Kidney (tissue), 13 donors: ENCODE measurements at regions not wholly inside any gene's neighbourhood (a gene's known extent, or its start where the extent isn't known, plus 50 kb on each side); places are given as distances from the start of the nearest gene placed in this dataset.

ENCODE experiments used
- DNase-seq, 5 donors: peaks; one replicate each; pipeline ENCODE4 v3.0.0-alpha.2; 2013 to 2020
- FAIRE-seq: peaks from 2 replicates; lab custom pipeline; 2012; peaks lifted over from hg19 to GRCh38; lab: Jason Lieb, UNC
- H3K27ac ChIP-seq, 2 donors: one replicate each; pipeline ENCODE4 v1.7.0; 2013; ENCODE audit warnings: low read depth in 2 of 2, low read length in 2 of 2, inconsistent platforms in 1 of 2
- H3K27me3 ChIP-seq: one replicate; pipeline ENCODE4 v1.7.1; 2013; ENCODE audit warnings: low read length, inconsistent platforms; ENCODE audit not compliant: control insufficient read depth, insufficient read depth
- H3K36me3 ChIP-seq, 3 donors: one replicate each; pipeline versions ENCODE4 v1.7.0 to v1.7.1; 2013; ENCODE audit warnings: low read length in 3 of 3, control low read depth in 1 of 3, inconsistent platforms in 1 of 3; ENCODE audit not compliant: insufficient read depth in 3 of 3, control insufficient read depth in 2 of 3
- H3K4me1 ChIP-seq, 3 donors: one replicate each; pipeline versions ENCODE4 v1.7.0 to v1.7.1; 2013; ENCODE audit warnings: low read length in 3 of 3, inconsistent platforms in 1 of 3, low read depth in 1 of 3; ENCODE audit not compliant: control insufficient read depth in 2 of 3, insufficient read depth in 2 of 3
- H3K4me3 ChIP-seq, 3 donors: one replicate each; pipeline versions ENCODE4 v1.7.0 to v1.8.1; 2013; ENCODE audit warnings: low read length in 3 of 3, control low read depth in 1 of 3, inconsistent platforms in 1 of 3
- H3K9ac ChIP-seq, 3 donors: one replicate each; pipeline versions ENCODE4 v1.7.0 to v1.7.1; 2013; ENCODE audit warnings: low read length in 3 of 3, control low read depth in 1 of 3, inconsistent platforms in 1 of 3
- H3K9me3 ChIP-seq, 3 donors: one replicate each; pipeline versions ENCODE4 v1.7.0 to v1.7.1; 2013; ENCODE audit warnings: low read length in 3 of 3, control low read depth in 1 of 3, inconsistent platforms in 1 of 3; ENCODE audit not compliant: control insufficient read depth in 2 of 3, insufficient read depth in 1 of 3
- CTCF ChIP-seq: IDR thresholded peaks from 3 replicates; pipeline ENCODE4 v1.5.1; 2012; ENCODE audit warnings: mild to moderate bottlenecking, moderate library complexity, borderline replicate concordance; ENCODE audit not compliant: insufficient read depth; ENCODE audit errors: extremely low read depth
- intact Hi-C: fragments of 100-400 bp; cut with DNase I; formaldehyde crosslinking; loops from one replicate; pipeline ENCODE4 v1.11.1; 2022
- donor health status: control.
- donor health status: control.
- donor health status: control.
- donor health status: control.
- donor health status: control.
- donor health status: DM: yes; HTN: yes; CAD: no.
- donor health status: Normal renal cell carcinoma (clear cell type).

GRCh38 chr5:110034056-110034600, 344.4 kb downstream of the MAN2A1 start:
- H3K9ac ChIP-seq = no peak overlapping the region
- TF ChIP-seq CTCF = no peak

GRCh38 chr5:110038297-110038997, 348.7 kb downstream of the MAN2A1 start:
- Histone ChIP-seq H3K36me3 (no peaks in the 10 kb centered on the region), H3K9me3 (peaks cover 0 to 4% (median 0%) of the 10 kb centered on the region in 3 donors), H3K4me1 (no peaks in the 10 kb centered on the region), H3K27ac (no peak overlapping the region), H3K4me3 (no peak overlapping the region), H3K27me3 (no peaks in the 10 kb centered on the region), H3K9ac (no peak overlapping the region)
- TF ChIP-seq CTCF = no peak
- intact Hi-C loops = no loop called here
- no peak for FAIRE-seq
- DNase-seq = no peak

More at GRCh38 chr5:110034056-110034600, 344.4 kb downstream of the MAN2A1 start:
- Histone ChIP-seq H3K36me3 (no peaks in the 10 kb centered on the region), H3K27me3 (no peaks in the 10 kb centered on the region), H3K4me1 (no peaks in the 10 kb centered on the region), H3K9me3 (no peaks in the 10 kb centered on the region), H3K4me3 (no peak overlapping the region), H3K27ac (no peak overlapping the region)
- FAIRE-seq (no peak), DNase-seq (no peak)
- intact Hi-C loops = no loop called here

- Histone ChIP-seq H3K27me3 (no peaks in the 10 kb centered on the region), H3K4me3 (no peak overlapping the region), H3K36me3 (no peaks in the 10 kb centered on the region), H3K9ac (no peak overlapping the region), H3K4me1 (no peaks in the 10 kb centered on the region), H3K9me3 (peaks cover 0 to 4% (median 0%) of the 10 kb centered on the region in 3 donors), H3K27ac (no peak overlapping the region)
- TF ChIP-seq CTCF = no peak
- no peak for FAIRE-seq
- intact Hi-C loops = no loop called here
- DNase-seq = no peak
Measured at GRCh38 chr5:110040178-110040577, 350.5 kb downstream of the MAN2A1 start.
